GM12864 (cell line): ENCODE measurements at regions not wholly inside any gene's neighbourhood (a gene's known extent, or its start where the extent isn't known, plus 50 kb on each side); places are given as distances from the start of the nearest gene placed in this dataset.

Experiments
- DNase-seq: peaks from one replicate; pipeline ENCODE4 v3.0.0-alpha.2; 2011; ENCODE audit warnings: low read depth
- H3K4me3 ChIP-seq: 2 replicates; pipeline ENCODE4 v1.5.1; 2011; ENCODE audit warnings: mild to moderate bottlenecking, low read depth, low read length, control low read depth
- CTCF ChIP-seq: IDR thresholded peaks from 2 replicates; pipeline ENCODE4 v1.5.1; 2011; ENCODE audit warnings: low read depth, mild to moderate bottlenecking, moderate library complexity, low read length, control low read depth, inconsistent platforms; ENCODE audit errors: missing control alignments

DNA sequence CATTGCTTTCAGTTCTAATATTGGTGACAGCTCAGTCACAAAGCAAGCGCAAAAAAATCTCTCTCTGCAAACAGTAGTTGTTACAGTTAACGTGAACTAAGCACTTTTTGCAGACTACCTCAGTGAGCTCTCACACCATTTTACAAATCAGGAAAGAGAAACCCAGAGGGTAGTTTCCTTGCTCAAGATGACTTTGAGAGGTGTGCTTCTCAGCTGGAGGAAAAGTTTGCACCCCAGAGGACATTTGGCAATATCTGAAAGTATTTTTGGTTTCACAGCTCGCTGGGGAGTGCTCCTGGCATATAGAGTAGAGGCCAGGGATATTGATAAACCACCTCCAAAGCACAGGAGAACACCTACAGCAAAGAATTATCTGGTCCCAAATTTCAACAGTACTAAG lies 741.1 kb upstream of the EEF2KMT start:
- DNase-seq: no peak
- TF ChIP-seq CTCF: no peak

GRCh38 chr16:5838071-5838470 lies 740.5 kb upstream of the EEF2KMT start:
- no peak for DNase-seq
- TF ChIP-seq CTCF: no peak
- no peak overlapping the region for H3K4me3 ChIP-seq

More for the DNA sequence above, 741.1 kb upstream of the EEF2KMT start:
- H3K4me3 ChIP-seq: no peak overlapping the region

DNA sequence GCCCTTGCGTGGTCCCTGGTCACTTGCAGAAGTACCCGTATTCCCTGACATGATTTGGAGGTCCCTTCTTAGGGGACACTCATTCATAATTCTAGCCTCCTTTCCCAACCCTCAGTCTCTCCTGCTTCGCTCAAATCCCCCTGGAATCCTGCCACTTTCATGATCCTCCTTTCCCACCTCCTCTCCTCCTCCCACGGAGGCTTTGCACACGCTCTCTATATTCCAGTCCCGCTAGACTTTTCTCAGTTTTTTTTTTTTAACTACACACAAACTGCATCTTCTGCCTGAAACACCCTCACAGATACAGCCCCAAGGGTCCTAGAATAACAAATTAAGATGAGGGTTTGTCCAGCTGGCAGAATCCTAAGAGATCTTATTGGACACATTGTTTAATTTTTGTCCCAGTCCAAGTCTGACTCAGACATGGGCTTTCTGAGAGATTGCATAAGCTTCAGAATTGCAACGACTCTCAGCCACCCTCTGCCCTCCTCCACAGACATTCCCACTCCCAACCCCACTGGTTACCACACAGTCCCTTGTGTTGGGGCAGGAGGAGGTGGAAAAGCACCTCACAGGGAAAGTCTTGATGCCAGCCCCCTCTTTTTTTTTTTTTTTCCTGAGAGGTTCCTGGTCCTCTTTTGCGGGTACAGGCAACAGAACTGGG lies 739.5 kb upstream of the EEF2KMT start:
- TF ChIP-seq CTCF: no peak
- DNase-seq: no peak
- no peak overlapping the region for H3K4me3 ChIP-seq

DNA sequence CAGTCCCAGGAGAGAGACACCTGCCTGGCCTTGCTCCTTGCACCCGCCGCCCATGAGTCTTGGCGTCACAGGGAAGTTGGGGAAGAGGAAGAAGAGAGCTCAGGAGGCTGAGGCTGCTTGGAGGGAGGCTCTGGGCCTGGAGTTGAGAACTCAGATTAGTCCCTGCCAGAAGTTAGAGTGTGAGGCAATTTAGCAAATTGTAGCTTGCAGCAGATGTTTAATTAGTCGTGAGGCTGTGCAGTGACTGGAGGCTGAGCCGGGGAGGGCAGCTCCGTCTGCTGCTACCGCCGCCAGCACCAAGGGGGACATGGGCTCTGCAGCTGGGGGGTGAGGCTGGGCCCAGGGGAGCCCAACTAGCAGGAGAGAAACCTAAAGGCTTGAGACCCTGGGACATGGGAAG lies 738.3 kb upstream of the EEF2KMT start:
- TF ChIP-seq CTCF: no peak
- no peak for DNase-seq
- H3K4me3 ChIP-seq: no peak overlapping the region

GRCh38 chr16:5826332-5826731 lies 728.7 kb upstream of the EEF2KMT start:
- DNase-seq: no peak
- no peak overlapping the region for H3K4me3 ChIP-seq
- no peak for TF ChIP-seq CTCF

DNA sequence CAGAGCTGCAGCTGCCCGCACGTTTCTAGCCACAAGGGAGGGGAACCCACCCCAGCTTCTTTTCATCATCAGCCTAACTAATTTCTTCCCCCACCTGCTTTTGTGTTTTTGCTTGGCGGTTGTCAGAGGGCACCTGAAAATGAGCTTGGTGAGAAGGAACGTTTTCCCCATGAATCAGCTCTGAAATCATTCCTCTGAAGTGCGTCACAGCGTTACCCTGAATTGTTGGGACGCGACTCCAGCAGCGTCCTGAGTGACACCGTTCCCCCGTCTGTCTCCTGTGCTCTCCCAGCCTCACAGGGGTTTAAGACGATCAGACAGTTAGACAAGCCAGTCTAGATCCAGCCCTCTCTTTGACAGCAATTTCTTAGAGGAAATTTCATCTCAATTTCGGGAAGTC lies 722.9 kb upstream of the EEF2KMT start:
- DNase-seq: no peak
- H3K4me3 ChIP-seq: no peak overlapping the region
- no peak for TF ChIP-seq CTCF

GRCh38 chr16:5815570-5816237 lies 718.1 kb upstream of the EEF2KMT start:
- TF ChIP-seq CTCF: no peak
- no peak for DNase-seq

More at GRCh38 chr16:5815570-5816237, 718.1 kb upstream of the EEF2KMT start:
- H3K4me3 ChIP-seq: no peak overlapping the region
